GM12864 (cell line): ENCODE measurements at regions not wholly inside any gene's neighbourhood (a gene's known extent, or its start where the extent isn't known, plus 50 kb on each side); places are given as distances from the start of the nearest gene placed in this dataset.

Experiments
- DNase-seq: peaks from one replicate; pipeline ENCODE4 v3.0.0-alpha.2; 2011; ENCODE audit warnings: low read depth
- H3K4me3 ChIP-seq: 2 replicates; pipeline ENCODE4 v1.5.1; 2011; ENCODE audit warnings: mild to moderate bottlenecking, low read depth, low read length, control low read depth
- TF ChIP-seq, protein P1 (sequence below): IDR thresholded peaks from 2 replicates; pipeline ENCODE4 v1.5.1; 2011; ENCODE audit warnings: low read depth, mild to moderate bottlenecking, moderate library complexity, low read length, control low read depth, inconsistent platforms; ENCODE audit errors: missing control alignments

GRCh38 chr3:111476701-111477100 is 65.3 kb upstream of the CD96 start:
- H3K4me3 ChIP-seq = no peak overlapping the region
- TF ChIP-seq, protein P1, sequence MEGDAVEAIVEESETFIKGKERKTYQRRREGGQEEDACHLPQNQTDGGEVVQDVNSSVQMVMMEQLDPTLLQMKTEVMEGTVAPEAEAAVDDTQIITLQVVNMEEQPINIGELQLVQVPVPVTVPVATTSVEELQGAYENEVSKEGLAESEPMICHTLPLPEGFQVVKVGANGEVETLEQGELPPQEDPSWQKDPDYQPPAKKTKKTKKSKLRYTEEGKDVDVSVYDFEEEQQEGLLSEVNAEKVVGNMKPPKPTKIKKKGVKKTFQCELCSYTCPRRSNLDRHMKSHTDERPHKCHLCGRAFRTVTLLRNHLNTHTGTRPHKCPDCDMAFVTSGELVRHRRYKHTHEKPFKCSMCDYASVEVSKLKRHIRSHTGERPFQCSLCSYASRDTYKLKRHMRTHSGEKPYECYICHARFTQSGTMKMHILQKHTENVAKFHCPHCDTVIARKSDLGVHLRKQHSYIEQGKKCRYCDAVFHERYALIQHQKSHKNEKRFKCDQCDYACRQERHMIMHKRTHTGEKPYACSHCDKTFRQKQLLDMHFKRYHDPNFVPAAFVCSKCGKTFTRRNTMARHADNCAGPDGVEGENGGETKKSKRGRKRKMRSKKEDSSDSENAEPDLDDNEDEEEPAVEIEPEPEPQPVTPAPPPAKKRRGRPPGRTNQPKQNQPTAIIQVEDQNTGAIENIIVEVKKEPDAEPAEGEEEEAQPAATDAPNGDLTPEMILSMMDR = no peak
- DNase-seq = no peak

DNA sequence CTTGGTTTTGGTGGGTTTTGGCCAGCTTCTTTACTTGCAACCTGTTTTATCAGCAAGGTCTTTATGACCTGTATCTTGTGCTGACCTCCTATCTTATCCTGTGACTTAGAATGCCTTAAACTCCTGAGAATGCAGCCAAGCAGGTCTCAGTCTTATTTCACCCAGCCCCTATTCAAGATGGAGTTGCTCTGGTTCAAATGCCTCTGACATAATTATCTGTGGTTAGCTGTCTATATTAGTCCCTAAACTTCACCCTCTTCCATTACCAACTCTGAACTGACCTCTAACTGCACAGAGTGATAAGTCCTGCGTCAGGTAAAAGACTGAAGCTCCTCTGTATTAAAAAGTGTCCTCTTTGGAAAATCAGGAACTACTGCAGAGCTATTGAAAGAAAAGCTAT is 61.9 kb upstream of the CD96 start:
- H3K4me3 ChIP-seq = no peak overlapping the region
- DNase-seq = no peak
- TF ChIP-seq, protein P1 = no peak

- no peak for DNase-seq
- H3K4me3 ChIP-seq = no peak overlapping the region
- TF ChIP-seq, protein P1 = no peak
These were observed 60.4 kb upstream of the CD96 start for GRCh38 chr3:111481551-111481950.

DNA sequence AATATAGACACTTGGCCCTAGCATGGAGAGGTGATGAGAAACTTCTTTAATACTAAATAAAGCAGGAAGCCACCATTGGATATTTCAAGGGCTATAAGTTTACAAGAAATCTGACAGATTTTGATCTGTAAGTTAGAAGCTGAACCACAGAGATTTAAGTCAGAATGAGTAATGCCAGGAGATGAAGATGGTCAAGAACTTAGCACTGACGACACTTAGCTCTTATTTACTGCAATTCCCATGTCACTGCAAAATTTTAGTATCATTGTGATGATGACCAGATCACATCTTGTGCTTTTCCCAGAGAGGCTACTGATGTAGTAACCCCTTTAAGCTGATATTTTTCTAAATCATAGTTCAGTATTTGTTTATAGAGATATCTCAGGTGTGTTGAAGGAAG is 59.4 kb upstream of the CD96 start:
- DNase-seq = no peak
- no peak overlapping the region for H3K4me3 ChIP-seq
- TF ChIP-seq, protein P1 = no peak

- H3K4me3 ChIP-seq = no peak overlapping the region
- TF ChIP-seq, protein P1 = no peak
- no peak for DNase-seq
These were observed 56.9 kb upstream of the CD96 start for GRCh38 chr3:111485086-111485485.
